ENCODE measurements at regions not wholly inside any gene's neighbourhood (a gene's known extent, or its start where the extent isn't known, plus 50 kb on each side); places are given as distances from the start of the nearest gene placed in this dataset.

- Mint-ChIP-seq H3K27ac (no peak overlapping the region), H3K27me3 (peaks cover 1% of the 10 kb centered on the region), H3K9me3 (no peaks in the 10 kb centered on the region), H3K36me3 (ENCODE audit: low read depth) (no peaks in the 10 kb centered on the region), H3K4me3 (no peak overlapping the region), H3K4me1 (ENCODE audit: low read depth) (no peaks in the 10 kb centered on the region)
- TF ChIP-seq CTCF (IDR thresholded peaks at IDR 0.05): no peak
- no peak for ATAC-seq
- ChIA-PET POLR2A (no interaction called here), CTCF (no interaction called here)
- intact Hi-C loops (cut with micrococcal nuclease): no loop called here
- no peak for DNase-seq
These were observed 254.4 kb upstream of the CHAC2 start for GRCh38 chr2:53513167-53513666.

- H3K27ac Mint-ChIP-seq: no peak overlapping the region
- intact Hi-C loops (cut with micrococcal nuclease): no loop called here
- no peaks in the 10 kb centered on the region for H3K36me3 Mint-ChIP-seq (ENCODE audit: low read depth)
- CTCF ChIA-PET: no interaction called here
- H3K4me3 Mint-ChIP-seq: no peak overlapping the region
- H3K27me3 Mint-ChIP-seq: no peaks in the 10 kb centered on the region
- no peaks in the 10 kb centered on the region for H3K4me1 Mint-ChIP-seq (ENCODE audit: low read depth)
- ATAC-seq (no peak), DNase-seq (no peak)
- H3K9me3 Mint-ChIP-seq: no peaks in the 10 kb centered on the region
- no peak for TF ChIP-seq CTCF (IDR thresholded peaks at IDR 0.05)
- POLR2A ChIA-PET: interaction anchor here (0.5 kb wide), 1 partner anchor 123 kb away, joined by 3 read pairs; no protein-coding TSS in a partner anchor
These were observed 255.4 kb upstream of the CHAC2 start for GRCh38 chr2:53512071-53512826.

GRCh38 chr2:53511549-53511948 lies 256.1 kb upstream of the CHAC2 start:
- intact Hi-C loops (cut with micrococcal nuclease): no loop called here
- Mint-ChIP-seq H3K4me3 (no peak overlapping the region), H3K9me3 (no peaks in the 10 kb centered on the region), H3K27ac (no peak overlapping the region), H3K36me3 (ENCODE audit: low read depth) (no peaks in the 10 kb centered on the region), H3K4me1 (ENCODE audit: low read depth) (no peaks in the 10 kb centered on the region), H3K27me3 (no peaks in the 10 kb centered on the region)
- TF ChIP-seq CTCF (IDR thresholded peaks at IDR 0.05): no peak
- no peak for ATAC-seq
- DNase-seq: no peak
- ChIA-PET CTCF (no interaction called here), POLR2A (no interaction called here)

- intact Hi-C loops (cut with micrococcal nuclease): no loop called here
- ATAC-seq: no peak
These were observed 257.2 kb upstream of the CHAC2 start for GRCh38 chr2:53510401-53510800.

More at GRCh38 chr2:53510401-53510800, 257.2 kb upstream of the CHAC2 start:
- no peak for DNase-seq
- no peaks in the 10 kb centered on the region for H3K9me3 Mint-ChIP-seq
- ChIA-PET CTCF (no interaction called here), POLR2A (no interaction called here)
- no peaks in the 10 kb centered on the region for H3K4me1 Mint-ChIP-seq (ENCODE audit: low read depth)
- H3K27me3 Mint-ChIP-seq: no peaks in the 10 kb centered on the region
- H3K27ac Mint-ChIP-seq: no peak overlapping the region
- no peaks in the 10 kb centered on the region for H3K36me3 Mint-ChIP-seq (ENCODE audit: low read depth)
- TF ChIP-seq CTCF (IDR thresholded peaks at IDR 0.05): no peak
- no peak overlapping the region for H3K4me3 Mint-ChIP-seq
